ENCODE measurements at regions not wholly inside any gene's neighbourhood (a gene's known extent, or its start where the extent isn't known, plus 50 kb on each side); places are given as distances from the start of the nearest gene placed in this dataset.

DNA sequence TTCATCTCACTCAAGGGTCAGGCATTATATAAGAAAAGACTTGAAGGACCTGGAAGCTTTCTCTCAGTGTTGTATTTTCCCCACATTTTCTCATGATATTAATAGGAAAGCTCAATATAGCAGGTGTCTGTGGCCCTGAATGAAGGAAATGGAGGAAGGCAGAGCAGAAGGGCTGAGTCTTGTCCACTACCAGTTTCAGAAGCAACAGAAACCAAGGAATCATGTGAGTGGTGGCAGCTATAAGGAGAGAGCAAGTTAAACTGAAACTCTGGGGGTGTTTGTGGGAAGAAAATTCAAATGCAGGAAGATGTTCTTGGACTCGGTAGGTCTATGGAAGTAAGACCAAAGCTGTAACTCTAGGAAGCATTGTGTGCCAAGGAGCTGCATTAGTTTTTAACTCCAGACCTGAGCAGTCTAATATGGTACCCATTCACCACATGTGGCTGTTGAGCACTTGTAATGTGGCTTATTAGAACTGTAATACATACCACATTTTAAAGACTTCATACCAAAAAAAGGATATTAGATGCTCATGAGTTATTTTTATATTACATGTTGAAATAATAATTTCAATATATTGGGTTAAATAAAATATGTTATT, 278.8 kb upstream of the GADL1 start:
- TF ChIP-seq CTCF (conservative IDR thresholded peaks at IDR 0.05; ENCODE audit: control insufficient read depth, insufficient read depth, low read depth, low read length) = no peak
- no peak for DNase-seq (ENCODE audit: low read depth)
- no peak overlapping the region for H3K4me3 ChIP-seq (ENCODE audit: control insufficient read depth, low read depth, low read length)

GRCh38 chr3:31174079-31174478, 279.6 kb upstream of the GADL1 start:
- no peak for DNase-seq (ENCODE audit: low read depth)
- TF ChIP-seq CTCF (conservative IDR thresholded peaks at IDR 0.05; ENCODE audit: control insufficient read depth, insufficient read depth, low read depth, low read length) = no peak
- H3K4me3 ChIP-seq (ENCODE audit: control insufficient read depth, low read depth, low read length) = no peak overlapping the region

GRCh38 chr3:31176045-31176444, 281.6 kb upstream of the GADL1 start:
- no peak for TF ChIP-seq CTCF (conservative IDR thresholded peaks at IDR 0.05; ENCODE audit: control insufficient read depth, insufficient read depth, low read depth, low read length)
- DNase-seq (ENCODE audit: low read depth) = no peak
- H3K4me3 ChIP-seq (ENCODE audit: control insufficient read depth, low read depth, low read length) = no peak overlapping the region

GRCh38 chr3:31178467-31178866, 284.0 kb upstream of the GADL1 start:
- DNase-seq (ENCODE audit: low read depth) = no peak
- TF ChIP-seq CTCF (conservative IDR thresholded peaks at IDR 0.05; ENCODE audit: control insufficient read depth, insufficient read depth, low read depth, low read length) = no peak
- H3K4me3 ChIP-seq (ENCODE audit: control insufficient read depth, low read depth, low read length) = no peak overlapping the region

DNA sequence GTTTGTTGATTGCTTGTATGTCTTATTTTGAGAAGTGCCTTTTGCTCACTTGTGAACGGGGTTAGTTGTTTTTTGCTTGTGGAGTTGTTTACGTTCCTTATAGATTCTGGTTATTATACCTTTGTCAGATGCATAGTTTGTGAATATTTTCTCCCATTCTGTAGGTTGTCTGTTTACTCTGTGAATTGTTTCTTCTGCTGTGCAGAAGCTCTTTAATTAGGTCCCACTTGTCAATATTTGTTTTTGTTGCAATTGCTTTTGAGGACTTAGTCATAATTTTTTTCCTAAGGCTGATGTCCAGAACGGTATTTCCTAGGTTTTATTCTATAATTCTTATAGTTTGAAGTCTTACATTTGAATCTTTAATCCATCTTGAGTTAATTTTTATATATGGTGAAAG, 285.3 kb upstream of the GADL1 start:
- DNase-seq (ENCODE audit: low read depth) = no peak
- no peak overlapping the region for H3K4me3 ChIP-seq (ENCODE audit: control insufficient read depth, low read depth, low read length)
- TF ChIP-seq CTCF (conservative IDR thresholded peaks at IDR 0.05; ENCODE audit: control insufficient read depth, insufficient read depth, low read depth, low read length) = no peak

GRCh38 chr3:31180274-31180673, 285.8 kb upstream of the GADL1 start:
- H3K4me3 ChIP-seq (ENCODE audit: control insufficient read depth, low read depth, low read length) = no peak overlapping the region
- TF ChIP-seq CTCF (conservative IDR thresholded peaks at IDR 0.05; ENCODE audit: control insufficient read depth, insufficient read depth, low read depth, low read length) = no peak
- DNase-seq (ENCODE audit: low read depth) = no peak

DNA sequence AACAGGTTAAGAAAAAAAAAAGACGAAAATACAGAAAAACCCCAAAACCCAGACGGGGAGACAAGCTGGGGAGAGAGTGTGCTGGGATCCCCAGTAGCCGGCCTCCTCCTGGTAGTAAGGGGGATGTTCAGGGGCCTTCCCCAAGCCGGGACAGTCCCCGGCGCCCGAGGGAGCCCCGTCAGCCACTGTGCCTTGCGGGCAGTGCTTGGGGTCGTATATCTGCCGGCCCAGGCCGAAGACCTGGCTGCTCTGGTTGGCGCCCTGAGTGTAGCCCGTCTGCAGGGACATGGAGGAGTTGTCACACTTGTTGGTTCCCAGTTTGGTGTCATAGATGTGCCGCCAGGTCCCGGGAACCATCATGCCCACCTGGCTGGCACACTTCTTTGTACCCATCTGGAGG, 287.2 kb upstream of the GADL1 start:
- H3K4me3 ChIP-seq (ENCODE audit: control insufficient read depth, low read depth, low read length) = no peak overlapping the region
- no peak for DNase-seq (ENCODE audit: low read depth)
- TF ChIP-seq CTCF (conservative IDR thresholded peaks at IDR 0.05; ENCODE audit: control insufficient read depth, insufficient read depth, low read depth, low read length) = no peak

All from fibroblast of mammary gland (primary cell).